GM18498 (cell line): ENCODE measurements at regions not wholly inside any gene's neighbourhood (a gene's known extent, or its start where the extent isn't known, plus 50 kb on each side); places are given as distances from the start of the nearest gene placed in this dataset.
"Not testable (repeated sequence)": the region's sequence is repeated elsewhere in the genome, so short reads cannot be mapped to it uniquely, and the experiment has no call there.

Experiments used
- ATAC-seq: cut with Tn5 transposase; IDR thresholded peaks from one replicate; pipeline ENCODE4 v1.9.1; 2021; ENCODE audit warnings: mild to moderate bottlenecking, moderate library complexity; ENCODE audit not compliant: unreplicated experiment

DNA sequence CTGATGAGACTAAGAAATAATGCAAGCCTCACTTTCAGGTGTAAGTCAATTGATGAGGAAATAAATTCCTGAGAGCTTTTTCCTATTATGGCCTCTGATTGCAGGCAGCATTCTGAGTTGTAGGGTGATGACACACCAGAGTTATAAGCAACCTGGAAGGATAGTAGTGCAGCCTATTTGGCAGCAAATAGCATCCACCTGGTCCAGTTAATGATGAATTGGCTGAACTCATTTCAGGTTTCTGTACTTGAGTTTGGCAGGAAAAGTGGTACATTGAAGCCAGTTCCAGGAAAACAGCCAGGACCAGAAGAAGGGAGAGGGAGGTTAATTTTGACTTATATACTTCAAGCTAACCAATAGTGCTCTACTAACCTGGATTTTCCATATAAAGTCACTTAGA is 316.8 kb downstream of the NAF1 start:
- ATAC-seq, result no peak

DNA sequence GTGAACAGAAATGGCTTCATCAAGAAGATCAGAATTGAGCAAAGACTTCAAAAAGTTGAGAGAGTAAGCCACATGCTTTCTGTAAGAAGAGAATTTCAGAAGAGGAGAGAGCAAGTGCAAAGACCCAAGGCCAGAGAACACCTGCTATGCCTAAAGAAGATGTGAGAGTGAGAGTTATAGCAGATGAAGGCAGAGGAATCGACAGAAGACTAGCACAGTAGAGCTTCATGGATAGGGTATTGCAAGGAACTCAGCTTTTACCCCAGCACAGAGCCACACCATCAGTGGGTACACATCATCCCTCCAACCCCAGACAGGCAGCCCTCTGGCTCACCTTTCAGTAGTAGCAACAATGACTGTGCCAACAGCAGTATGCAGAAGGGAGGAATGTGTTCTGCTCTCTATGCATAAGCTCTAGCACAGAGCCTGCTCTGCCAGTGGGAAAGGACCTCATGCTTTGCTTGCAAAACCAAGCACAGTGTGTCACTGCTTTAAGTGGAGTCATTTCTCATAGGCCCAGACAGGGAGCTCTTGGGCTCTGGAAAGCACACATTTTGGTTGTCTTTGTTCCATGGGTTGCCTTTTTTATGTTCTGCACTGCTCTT is 318.6 kb downstream of the NAF1 start:
- peak; percentile 84 for ATAC-seq

DNA sequence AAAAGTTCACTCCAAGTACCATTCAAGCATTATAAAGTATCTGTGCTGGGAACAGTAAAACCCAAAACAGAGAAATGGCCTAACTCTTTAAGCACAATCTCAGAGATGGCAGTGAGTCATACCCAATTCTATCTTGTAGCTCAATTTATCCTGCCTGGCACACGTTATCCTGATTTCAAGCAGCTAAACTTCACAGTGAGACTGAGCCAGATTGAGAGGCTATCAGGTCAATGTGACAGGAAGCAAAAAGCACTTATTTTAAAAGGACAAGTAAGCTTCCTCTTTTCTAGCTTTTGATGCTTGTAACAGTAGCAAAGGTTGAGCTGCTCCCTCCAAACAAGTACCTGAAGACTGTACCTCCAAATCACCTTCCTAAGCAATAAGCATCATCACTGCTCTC is 324.9 kb downstream of the NAF1 start:
- peak; percentile 65 for ATAC-seq

DNA sequence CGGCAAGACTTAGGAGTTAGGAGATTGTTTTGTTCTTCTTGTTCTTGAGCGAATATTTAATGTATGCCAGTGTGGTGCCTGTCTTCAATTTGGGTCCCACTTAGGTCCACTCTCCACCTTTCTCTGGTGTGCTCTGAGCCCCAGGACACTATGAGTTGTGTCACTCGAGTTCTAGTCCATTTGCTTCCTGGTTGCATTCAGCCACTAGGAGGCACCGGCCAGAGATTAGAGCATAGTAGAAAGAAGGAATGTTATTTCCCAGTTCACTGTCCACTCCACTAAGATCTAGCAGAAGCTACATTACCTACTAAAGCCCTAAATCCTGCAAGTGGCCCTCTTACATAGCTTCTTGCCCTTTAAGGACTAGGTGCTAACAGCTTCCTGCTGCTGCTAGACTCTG is 326.9 kb downstream of the NAF1 start:
- ATAC-seq, result no peak

DNA sequence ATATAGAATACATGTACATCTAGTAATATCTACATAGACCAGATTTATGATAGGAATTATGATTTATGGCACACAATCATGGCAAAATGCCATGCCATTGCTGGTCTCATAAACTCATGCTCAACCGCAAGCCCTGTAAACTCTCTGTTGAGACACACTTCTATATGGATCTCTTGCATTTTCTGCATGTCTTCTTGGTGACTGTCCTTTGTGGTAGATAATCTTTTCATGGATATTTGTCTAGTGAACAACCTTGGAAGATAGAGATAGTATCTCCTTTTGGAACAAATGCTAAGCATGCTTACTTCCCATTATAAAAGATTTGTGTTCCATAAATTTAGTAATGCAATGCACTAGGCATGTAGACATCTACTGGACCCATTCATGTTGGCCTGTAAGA is 328.0 kb downstream of the NAF1 start:
- no peak for ATAC-seq

DNA sequence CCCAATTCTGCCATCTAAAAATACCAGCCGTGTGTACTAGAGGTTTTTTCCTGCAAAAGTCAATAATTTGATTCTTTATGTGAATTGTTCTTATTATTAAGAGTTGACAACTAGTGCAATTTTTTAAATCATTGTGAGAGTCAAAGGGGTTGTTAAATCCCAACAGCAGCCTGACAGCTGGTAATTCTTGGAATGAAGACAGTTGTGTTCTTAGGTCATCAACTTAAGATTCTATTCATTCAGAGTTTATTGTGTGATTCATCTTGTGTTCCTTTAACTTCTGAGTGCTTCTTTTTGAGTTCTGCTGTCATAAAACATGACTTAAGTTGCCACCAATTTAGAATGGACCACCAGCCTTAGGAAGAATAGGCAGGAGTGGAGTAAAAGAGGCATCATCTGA is 329.0 kb downstream of the NAF1 start:
- ATAC-seq, result no peak

DNA sequence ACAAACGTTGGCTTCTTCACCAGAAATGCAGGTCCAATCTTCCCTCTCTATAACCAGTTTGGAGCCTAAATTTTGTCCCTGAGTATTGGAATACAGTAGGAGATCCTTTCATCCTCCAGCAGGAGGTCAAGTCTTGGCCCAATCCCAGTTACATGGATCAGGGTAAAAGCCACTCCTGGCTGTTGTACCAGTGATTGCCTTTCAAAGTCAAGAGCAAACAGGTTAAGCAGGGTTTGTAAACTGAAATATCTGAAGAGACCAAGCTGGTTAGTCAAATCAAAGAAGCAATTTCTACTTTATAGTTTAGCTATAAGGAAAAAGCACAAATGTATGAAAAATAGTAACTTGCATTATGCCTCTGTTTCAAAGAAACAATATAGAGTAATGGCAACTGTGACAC is 329.4 kb downstream of the NAF1 start:
- no peak for ATAC-seq

DNA sequence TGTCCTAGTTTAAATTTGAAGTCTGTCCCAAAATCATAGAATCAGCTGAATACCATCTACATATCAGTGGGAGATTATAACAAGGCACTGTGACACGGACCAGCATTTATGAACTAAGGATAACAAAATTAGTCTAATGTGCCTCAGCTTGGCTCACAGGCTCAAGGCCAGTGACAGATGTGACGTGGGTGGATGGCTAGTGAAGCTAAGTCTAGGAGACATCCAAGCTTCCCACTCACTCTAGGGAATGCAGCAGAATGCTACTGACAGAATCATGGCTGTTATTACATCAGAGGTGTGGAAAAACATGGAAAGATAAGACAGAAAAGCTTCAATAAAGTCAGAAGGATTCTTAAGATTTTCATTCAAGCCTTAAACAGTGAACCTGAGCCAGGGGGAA is 329.9 kb downstream of the NAF1 start:
- no peak for ATAC-seq

DNA sequence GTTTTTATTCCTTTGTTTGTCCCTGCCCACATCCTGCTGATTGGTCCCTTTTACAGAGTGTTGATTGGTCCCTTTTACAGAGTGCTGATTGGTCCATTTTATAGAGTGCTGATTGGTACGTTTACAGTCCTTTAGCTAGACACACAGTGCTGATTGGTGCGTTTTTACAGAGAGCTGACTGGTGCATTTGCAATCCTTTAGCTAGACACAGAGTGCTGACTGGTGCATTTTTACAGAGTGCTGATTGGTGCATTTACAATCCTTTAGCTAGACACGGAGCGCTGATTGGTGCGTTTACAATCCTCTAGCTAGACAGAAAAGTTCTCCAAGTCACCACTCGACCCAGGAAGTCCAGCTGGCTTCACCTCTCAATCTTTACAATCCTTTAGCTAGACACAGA is 330.4 kb downstream of the NAF1 start:
- ATAC-seq, result not testable (repeated sequence)

DNA sequence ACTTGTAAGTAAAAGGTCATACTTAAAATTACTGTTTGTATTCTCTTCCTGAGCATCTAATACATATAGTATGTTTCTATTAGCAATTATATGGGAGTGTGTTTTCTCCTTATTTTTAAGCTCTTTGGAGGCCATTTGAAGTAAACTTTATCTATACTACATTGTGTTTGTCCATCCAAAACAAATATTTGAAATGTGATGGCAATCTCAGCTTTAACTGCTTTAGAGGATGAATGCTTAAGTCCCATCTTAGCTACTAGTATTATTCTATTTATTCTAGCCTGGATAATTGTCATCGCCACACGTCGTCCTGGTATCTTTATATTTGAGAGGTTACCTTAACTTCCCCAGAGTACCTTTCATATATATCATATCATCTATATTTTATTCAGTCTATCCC is 335.8 kb downstream of the NAF1 start:
- ATAC-seq, result no peak

DNA sequence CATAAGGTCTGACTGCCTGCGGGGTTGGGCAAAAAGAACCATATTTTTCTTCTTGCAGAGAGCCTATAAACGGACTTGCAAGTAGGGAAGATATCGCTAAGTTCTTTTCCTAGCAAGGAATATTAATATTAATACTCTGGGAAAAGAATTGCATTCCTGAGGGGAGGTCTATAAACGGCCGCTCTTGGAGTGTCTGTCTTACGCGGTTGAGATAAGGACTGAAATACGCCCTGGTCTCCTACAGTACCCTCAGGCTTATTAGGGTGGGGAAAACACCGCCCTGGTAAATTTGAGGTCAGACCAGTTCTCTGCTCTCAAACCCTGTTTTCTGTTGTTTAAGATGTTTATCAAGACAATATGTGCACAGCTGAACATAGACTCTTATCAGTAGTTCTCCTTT is 349.3 kb downstream of the NAF1 start:
- ATAC-seq, result not testable (repeated sequence)

DNA sequence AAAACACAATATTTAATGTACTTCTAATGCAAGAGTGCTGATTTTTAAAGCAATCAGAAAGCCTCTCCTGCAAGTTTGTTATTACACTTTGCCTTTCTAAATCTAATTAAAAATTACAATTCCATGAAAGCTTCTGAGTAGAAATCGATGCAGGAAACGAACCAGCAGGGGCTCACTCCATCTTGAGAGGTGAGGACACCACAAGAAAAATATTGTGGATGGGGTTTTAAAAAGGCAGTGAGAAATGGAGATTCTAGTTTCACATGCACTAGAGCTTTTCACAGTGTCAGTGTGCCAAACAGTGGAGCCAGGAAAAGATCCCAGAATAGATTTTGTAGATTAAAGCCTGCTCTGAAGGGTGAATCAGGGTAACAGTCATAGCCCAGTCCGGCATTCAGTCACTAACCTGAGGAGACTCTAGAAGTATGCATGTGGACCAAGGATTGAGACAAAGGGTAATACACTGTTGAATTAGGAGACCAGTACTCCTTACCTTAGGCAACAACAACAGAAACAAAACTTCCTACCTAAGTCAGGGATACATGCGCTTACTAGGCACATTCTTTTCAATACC is 362.3 kb downstream of the NAF1 start:
- no peak for ATAC-seq

DNA sequence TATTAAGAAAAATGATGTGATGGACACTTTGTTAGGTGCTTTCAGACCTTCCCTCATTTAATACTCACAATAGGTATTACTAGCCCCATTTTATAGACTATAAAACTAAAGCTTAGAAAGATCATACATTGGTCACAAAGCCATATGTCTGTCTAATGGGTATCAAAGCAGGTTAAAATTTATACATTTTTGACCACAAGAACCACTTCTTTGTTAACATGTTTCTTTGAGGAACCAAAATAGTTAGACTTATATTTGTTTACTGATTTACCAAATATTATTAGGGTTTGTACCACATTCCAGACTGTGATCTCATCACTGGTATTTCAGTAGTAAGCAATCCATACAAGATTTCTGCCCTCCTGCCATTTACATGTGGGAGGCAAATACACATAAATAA is 363.3 kb downstream of the NAF1 start:
- peak; percentile 58 for ATAC-seq

DNA sequence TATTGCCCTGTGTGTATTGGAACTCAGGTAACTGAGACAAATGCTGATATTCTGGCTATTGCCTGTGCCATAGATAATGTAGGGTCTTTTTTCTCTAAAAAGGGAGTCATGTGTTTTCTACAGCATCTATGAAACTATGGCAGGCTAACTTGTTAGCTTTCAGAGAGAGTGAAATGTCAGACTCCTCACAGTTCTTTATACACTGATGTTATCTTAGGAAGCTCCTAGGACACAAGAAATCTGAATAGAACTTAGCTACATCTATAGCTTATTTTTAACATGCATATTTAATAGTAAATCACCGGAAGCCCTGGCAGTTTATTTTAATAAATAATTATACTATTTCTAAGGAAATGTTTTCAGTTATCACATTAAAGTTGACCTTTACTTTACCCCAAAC is 369.6 kb downstream of the NAF1 start:
- no peak for ATAC-seq

DNA sequence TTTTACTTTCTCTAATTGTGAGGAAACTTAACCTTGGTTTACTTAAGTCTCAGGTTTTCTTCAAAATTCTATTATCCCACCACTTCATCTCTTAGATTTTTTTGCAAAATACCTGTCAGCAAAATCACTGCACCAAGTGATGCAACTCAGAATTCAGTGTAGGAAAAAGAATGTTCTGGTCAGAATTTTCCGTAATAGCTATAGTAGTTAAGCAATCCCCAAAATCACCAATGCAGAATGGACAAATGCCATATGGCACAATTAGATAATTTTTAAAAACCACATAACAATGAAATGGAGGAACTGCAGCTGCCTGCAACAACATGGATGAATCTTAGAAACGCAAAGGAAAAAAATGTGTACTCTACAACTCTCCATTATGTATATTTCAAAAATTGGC is 373.1 kb downstream of the NAF1 start:
- ATAC-seq, result no peak

DNA sequence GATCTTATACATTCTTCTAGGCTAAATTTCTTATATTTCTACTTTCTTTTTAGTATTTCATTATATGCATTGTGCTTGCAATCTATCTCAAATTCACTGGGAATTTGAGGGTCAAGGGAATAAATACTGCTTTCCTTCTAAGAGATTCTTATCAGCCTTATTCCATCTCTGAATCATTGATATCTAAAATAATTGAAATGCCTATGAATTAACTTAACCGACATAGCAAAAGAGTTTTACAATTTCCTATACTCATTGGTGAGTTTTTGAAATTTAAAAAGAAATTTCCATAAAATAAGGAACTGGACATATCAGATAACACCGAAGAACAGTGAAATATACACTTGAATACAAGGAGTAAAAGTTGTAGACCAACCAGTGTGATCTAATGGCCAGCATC is 373.7 kb downstream of the NAF1 start:
- ATAC-seq, result no peak

DNA sequence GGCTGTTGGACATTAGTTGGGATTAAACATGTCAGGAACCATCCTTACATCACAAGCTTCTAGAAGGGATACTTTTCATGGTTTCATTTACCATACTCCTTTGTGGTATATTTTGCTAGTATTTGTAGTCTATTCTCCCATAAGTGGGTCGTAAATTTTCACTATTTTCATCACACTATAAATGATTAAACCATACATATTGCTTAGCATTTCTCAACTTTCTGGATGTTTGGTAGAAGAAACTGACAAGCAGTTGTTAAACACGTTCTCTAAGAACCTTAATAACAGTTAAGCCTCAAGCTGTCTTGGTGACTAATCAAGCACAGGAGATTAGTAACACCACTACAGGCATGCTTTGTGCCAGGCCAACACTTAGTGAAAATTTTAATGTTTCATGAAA is 375.5 kb downstream of the NAF1 start:
- ATAC-seq, result no peak

DNA sequence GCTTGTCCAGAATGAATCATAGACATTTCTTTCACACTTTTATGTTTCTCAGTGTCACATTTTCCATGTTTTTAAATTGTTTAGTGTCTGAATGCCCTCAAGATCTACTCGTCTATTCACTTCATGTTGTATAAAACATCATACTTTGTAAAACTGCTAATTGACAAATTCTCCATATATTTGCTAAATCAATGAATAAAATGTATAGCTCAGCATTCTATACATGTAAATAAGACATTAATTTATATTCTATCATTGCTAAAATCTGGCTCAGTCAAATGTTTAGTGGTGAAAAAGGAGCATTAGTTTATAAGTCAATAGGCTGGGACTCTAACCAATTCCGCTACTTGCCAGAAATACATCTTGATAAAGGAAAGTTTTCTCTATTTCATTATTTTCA is 379.6 kb downstream of the NAF1 start:
- ATAC-seq, result no peak

DNA sequence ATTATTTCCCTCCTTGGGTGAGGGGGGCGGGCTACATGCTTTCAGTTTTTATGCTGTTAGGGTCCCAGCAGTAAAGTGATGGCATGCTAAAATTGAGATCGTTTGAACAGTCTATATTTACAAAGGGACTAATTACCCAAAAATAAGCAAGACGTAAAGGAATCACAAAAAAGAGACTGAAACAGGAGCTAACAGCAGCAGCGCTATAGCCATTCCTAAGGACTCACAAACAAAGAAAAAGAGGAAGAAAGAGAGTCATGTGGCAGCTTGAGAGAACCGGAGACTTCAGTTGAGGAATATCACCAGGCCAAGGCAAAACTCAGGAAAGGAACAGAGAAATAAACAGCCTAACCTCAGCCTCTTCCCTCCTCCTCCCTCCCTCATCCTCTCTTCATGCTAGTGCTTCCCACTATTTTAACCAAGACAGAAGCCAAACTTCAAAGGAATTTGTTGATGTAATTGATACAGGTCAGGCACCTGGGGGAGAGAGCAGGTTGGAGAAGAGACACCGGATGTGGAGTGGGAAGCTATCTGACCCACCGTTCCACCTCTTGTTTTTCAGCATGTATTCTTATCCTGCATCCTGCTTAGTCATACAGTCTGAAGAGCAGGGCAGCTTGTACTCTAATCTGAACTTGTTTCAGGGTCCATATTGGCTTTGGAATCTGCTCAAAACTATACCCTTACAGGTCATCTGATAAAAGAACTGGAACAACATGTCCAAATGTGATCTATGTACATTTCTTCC is 383.7 kb downstream of the NAF1 start:
- ATAC-seq, result no peak

DNA sequence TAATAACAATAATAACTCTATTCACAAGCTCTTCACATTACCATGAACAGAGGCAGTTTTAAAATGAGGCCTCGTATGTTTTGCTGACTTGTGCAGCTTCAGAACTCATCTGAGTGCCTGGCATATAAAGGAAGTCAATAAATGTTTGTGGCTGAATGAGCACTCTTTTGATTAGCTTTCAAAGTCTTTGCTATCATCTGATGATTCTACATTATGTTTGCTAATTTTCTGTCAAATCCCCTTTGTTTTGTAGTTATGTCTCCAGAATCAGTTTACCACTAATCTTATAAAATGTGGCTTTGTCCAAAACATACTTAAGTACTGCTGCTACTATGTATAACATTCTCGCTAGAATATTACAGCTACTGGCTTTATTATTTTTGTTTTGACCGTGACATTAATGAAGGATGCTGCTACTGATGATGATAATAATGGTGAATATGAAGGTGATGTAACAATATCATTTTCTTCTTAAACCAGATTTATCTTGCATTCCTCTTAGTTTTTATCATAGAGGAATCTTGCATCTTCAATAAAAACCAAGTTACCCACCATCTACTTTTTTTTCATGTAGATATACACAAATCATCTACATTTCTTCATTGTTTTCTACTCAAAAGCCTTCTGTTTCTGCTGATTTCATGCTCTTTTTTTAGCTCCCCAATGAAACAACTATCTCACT is 384.5 kb downstream of the NAF1 start:
- ATAC-seq, result no peak

DNA sequence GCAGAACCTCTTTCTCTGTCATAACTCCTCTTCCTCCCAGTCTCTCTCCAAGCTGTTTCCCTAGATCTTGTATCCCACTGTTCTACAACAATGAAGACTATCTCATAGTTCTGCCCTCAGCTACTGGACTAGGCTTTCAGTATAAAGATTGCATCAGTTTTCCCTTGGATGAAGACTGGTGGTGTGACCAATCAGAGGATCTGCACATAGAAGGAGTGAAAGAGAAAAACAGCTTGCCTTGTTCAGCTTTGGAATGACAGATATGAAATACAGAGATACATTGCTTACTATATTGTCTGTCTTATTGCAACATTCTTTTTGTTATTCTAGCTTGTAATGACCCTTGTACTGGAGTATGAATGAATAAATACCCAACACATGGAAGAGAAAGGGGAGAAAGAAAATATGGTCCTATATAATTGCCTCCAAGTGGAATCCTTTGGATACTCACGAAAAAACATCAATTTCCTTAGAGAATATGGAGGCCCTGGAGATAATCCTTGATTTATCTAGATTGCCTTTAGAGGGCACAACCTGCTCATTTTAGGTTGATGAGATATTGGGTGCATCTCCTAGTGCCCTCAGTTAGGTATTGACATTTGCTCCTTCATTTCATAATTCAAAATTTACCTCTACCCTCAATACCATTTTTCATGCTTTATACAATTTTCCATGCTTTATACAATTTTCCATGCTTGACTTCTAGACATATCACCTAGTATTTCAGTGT is 395.8 kb downstream of the NAF1 start:
- no peak for ATAC-seq
